Liver (tissue), 8 donors: ENCODE measurements at regions not wholly inside any gene's neighbourhood (a gene's known extent, or its start where the extent isn't known, plus 50 kb on each side); places are given as distances from the start of the nearest gene placed in this dataset.

Experiments
- DNase-seq: peaks from one replicate; pipeline ENCODE4 v3.0.0-alpha.2; 2017; ENCODE audit warnings: low spot score
- H3K27ac ChIP-seq, 2 donors: one replicate each; pipeline ENCODE4 v1.7.0; 2013; ENCODE audit warnings: inconsistent platforms in 2 of 2, low read length in 2 of 2, control low read depth in 1 of 2, low read depth in 1 of 2, mild to moderate bottlenecking in 1 of 2
- H3K27me3 ChIP-seq, 4 donors: one replicate each; pipeline versions ENCODE4 v1.6.1 to v1.7.0; 2013; ENCODE audit warnings: low read length in 3 of 4, inconsistent platforms in 1 of 4, mild to moderate bottlenecking in 1 of 4, moderate library complexity in 1 of 4; ENCODE audit not compliant: control insufficient read depth in 4 of 4, insufficient read depth in 4 of 4
- H3K36me3 ChIP-seq, 4 donors: one replicate each; pipeline versions ENCODE4 v1.6.1 to v1.7.0; 2013; ENCODE audit warnings: low read length in 3 of 4, mild to moderate bottlenecking in 3 of 4, low read depth in 1 of 4, moderate library complexity in 1 of 4; ENCODE audit not compliant: control insufficient read depth in 4 of 4, insufficient read depth in 3 of 4
- H3K4me1 ChIP-seq, 4 donors: one replicate each; pipeline versions ENCODE4 v1.6.1 to v1.7.0; 2013; ENCODE audit warnings: low read length in 3 of 4, mild to moderate bottlenecking in 3 of 4, moderate library complexity in 1 of 4; ENCODE audit not compliant: control insufficient read depth in 4 of 4, insufficient read depth in 4 of 4
- H3K4me3 ChIP-seq, 3 donors: one replicate each; pipeline versions ENCODE4 v1.6.1 to v1.7.0; 2013; ENCODE audit warnings: low read length in 3 of 3, control low read depth in 1 of 3, low read depth in 1 of 3, mild to moderate bottlenecking in 1 of 3
- H3K9ac ChIP-seq, 2 donors: one replicate each; pipeline ENCODE4 v1.7.0; 2013; ENCODE audit warnings: low read length in 2 of 2, mild to moderate bottlenecking in 2 of 2, moderate library complexity in 2 of 2, control low read depth in 1 of 2, low read depth in 1 of 2
- H3K9me3 ChIP-seq, 4 donors: one replicate each; pipeline versions ENCODE4 v1.6.1 to v1.7.0; 2013; ENCODE audit warnings: low read length in 3 of 4; ENCODE audit not compliant: control insufficient read depth in 4 of 4
- CTCF ChIP-seq: fragments of 150-350 bp; IDR thresholded peaks from 2 replicates; pipeline ENCODE4 v1.5.1; 2017; ENCODE audit warnings: improper control_type of control experiment, low read depth, low read length; ENCODE audit not compliant: missing input control
- EGR1 ChIP-seq, 2 donors: IDR thresholded peaks; 2 replicates each; pipeline ENCODE4 v1.6.1; 2016 to 2018; ENCODE audit warnings: antibody characterized with exemption in 2 of 2, low read depth in 2 of 2
- FOXA1 ChIP-seq: IDR thresholded peaks from 2 replicates; pipeline ENCODE4 v1.6.1; 2016; ENCODE audit warnings: antibody characterized with exemption
- FOXA2 ChIP-seq: IDR thresholded peaks from 2 replicates; pipeline ENCODE4 v1.6.1; 2016; ENCODE audit warnings: antibody characterized with exemption
- GABPA ChIP-seq, 2 donors: IDR thresholded peaks in 1 of 2; conservative IDR thresholded peaks in 1 of 2; 2 replicates each; pipeline ENCODE4 v1.6.1; 2016; ENCODE audit warnings: antibody characterized with exemption in 2 of 2, mild to moderate bottlenecking in 1 of 2, moderate library complexity in 1 of 2
- HNF4A ChIP-seq, 2 donors: conservative IDR thresholded peaks; 2 replicates each; pipeline ENCODE4 v1.6.1; 2016; ENCODE audit warnings: antibody characterized with exemption in 2 of 2, mild to moderate bottlenecking in 2 of 2
- MAX ChIP-seq: IDR thresholded peaks from 2 replicates; pipeline ENCODE4 v1.6.1; 2016; ENCODE audit warnings: antibody characterized with exemption
- NR2F2 ChIP-seq: IDR thresholded peaks from 2 replicates; pipeline ENCODE4 v1.6.1; 2016; ENCODE audit warnings: antibody characterized with exemption
- RAD21 ChIP-seq, 2 donors: IDR thresholded peaks; 2 replicates each; pipeline ENCODE4 v1.6.1; 2016; ENCODE audit warnings: antibody characterized with exemption in 2 of 2, mild to moderate bottlenecking in 2 of 2
- RXRA ChIP-seq, 2 donors: IDR thresholded peaks; 2 replicates each; pipeline ENCODE4 v1.6.1; 2017 to 2018; ENCODE audit warnings: antibody characterized with exemption in 2 of 2, mild to moderate bottlenecking in 1 of 2
- SP1 ChIP-seq: IDR thresholded peaks from 2 replicates; pipeline ENCODE4 v1.6.1; 2018; ENCODE audit warnings: antibody characterized with exemption, mild to moderate bottlenecking
- YY1 ChIP-seq: IDR thresholded peaks from 2 replicates; pipeline ENCODE4 v1.6.1; 2016; ENCODE audit warnings: antibody characterized with exemption, mild to moderate bottlenecking
- ZBTB33 ChIP-seq: IDR thresholded peaks from 2 replicates; pipeline ENCODE4 v1.6.1; 2016; ENCODE audit warnings: antibody characterized with exemption
- WGBS: extraction: QIAGEN DNeasy Blood & Tissue Kit; methylation state at CpG from one replicate; pipeline ENCODE4 v1.1.7; 2013; 5-methylcytosine and 5-hydroxymethylcytosine counted together
- TF ChIP-seq, protein P1 (sequence below): IDR thresholded peaks from 2 replicates; pipeline ENCODE4 v1.6.1; 2016; ENCODE audit warnings: antibody characterized with exemption
- TF ChIP-seq, protein P2 (sequence below): IDR thresholded peaks from 2 replicates; pipeline ENCODE4 v1.6.1; 2016; ENCODE audit warnings: antibody characterized with exemption, mild to moderate bottlenecking
- donor health status: healthy.
- donor health status: healthy.
- donor health status: healthy.
- donor health status: healthy.
- donor health status: healthy.

GRCh38 chr1:232144696-232145230 is 485.2 kb downstream of the SIPA1L2 start (continued):
- TF ChIP-seq ZBTB33 (no peak), SP1 (no peak), FOXA1 (no peak), YY1 (no peak), RXRA (IDR thresholded peaks at IDR 0.05) (no peak)
- TF ChIP-seq, protein P1, sequence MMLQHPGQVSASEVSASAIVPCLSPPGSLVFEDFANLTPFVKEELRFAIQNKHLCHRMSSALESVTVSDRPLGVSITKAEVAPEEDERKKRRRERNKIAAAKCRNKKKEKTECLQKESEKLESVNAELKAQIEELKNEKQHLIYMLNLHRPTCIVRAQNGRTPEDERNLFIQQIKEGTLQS = no peak

- DNase-seq = no peak
- no peak overlapping the region for H3K9ac ChIP-seq
- TF ChIP-seq ZBTB33 (no peak), MAX (no peak), EGR1 (IDR thresholded peaks at IDR 0.05; ENCODE audit: low read depth in 2 of 2) (no peak), NR2F2 (no peak), RAD21 (IDR thresholded peaks at IDR 0.05) (no peak), RXRA (IDR thresholded peaks at IDR 0.05) (no peak), HNF4A (conservative IDR thresholded peaks at IDR 0.05) (no peak), FOXA2 (no peak), GABPA (IDR thresholded peaks at IDR 0.05 in 1 of 2, conservative IDR thresholded peaks at IDR 0.05 in 1 of 2) (no peak)
- TF ChIP-seq, protein P1 = no peak
- H3K36me3 ChIP-seq = no peaks in the 10 kb centered on the region
- no peak overlapping the region for H3K27ac ChIP-seq
- H3K27me3 ChIP-seq = peaks cover 0 to 6% (median 0%) of the 10 kb centered on the region in 4 donors
- peaks cover 0 to 5% (median under 1%) of the 10 kb centered on the region in 4 donors for H3K9me3 ChIP-seq
- 76% methylated on average over 3 of the region's 3 CpGs for WGBS
- no peak overlapping the region for H3K4me3 ChIP-seq
- H3K4me1 ChIP-seq = no peaks in the 10 kb centered on the region
Measured at GRCh38 chr1:232143315-232143886, 486.5 kb downstream of the SIPA1L2 start.

GRCh38 chr1:232142403-232143314 is 487.3 kb downstream of the SIPA1L2 start:
- 89% methylated on average over 8 of the region's 8 CpGs for WGBS
- Histone ChIP-seq H3K4me3 (no peak overlapping the region), H3K27ac (no peak overlapping the region), H3K27me3 (peaks cover 0 to 6% (median 0%) of the 10 kb centered on the region in 4 donors), H3K36me3 (no peaks in the 10 kb centered on the region), H3K9ac (no peak overlapping the region), H3K9me3 (peaks cover 0 to 5% (median under 1%) of the 10 kb centered on the region in 4 donors), H3K4me1 (no peaks in the 10 kb centered on the region)
- DNase-seq = no peak
- TF ChIP-seq CTCF (no peak), GABPA (IDR thresholded peaks at IDR 0.05 in 1 of 2, conservative IDR thresholded peaks at IDR 0.05 in 1 of 2) (no peak)
- TF ChIP-seq, protein P2, sequence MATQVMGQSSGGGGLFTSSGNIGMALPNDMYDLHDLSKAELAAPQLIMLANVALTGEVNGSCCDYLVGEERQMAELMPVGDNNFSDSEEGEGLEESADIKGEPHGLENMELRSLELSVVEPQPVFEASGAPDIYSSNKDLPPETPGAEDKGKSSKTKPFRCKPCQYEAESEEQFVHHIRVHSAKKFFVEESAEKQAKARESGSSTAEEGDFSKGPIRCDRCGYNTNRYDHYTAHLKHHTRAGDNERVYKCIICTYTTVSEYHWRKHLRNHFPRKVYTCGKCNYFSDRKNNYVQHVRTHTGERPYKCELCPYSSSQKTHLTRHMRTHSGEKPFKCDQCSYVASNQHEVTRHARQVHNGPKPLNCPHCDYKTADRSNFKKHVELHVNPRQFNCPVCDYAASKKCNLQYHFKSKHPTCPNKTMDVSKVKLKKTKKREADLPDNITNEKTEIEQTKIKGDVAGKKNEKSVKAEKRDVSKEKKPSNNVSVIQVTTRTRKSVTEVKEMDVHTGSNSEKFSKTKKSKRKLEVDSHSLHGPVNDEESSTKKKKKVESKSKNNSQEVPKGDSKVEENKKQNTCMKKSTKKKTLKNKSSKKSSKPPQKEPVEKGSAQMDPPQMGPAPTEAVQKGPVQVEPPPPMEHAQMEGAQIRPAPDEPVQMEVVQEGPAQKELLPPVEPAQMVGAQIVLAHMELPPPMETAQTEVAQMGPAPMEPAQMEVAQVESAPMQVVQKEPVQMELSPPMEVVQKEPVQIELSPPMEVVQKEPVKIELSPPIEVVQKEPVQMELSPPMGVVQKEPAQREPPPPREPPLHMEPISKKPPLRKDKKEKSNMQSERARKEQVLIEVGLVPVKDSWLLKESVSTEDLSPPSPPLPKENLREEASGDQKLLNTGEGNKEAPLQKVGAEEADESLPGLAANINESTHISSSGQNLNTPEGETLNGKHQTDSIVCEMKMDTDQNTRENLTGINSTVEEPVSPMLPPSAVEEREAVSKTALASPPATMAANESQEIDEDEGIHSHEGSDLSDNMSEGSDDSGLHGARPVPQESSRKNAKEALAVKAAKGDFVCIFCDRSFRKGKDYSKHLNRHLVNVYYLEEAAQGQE = no peak
